DND-41 (cell line): ENCODE measurements at regions not wholly inside any gene's neighbourhood (a gene's known extent, or its start where the extent isn't known, plus 50 kb on each side); places are given as distances from the start of the nearest gene placed in this dataset.

Source experiments
- ATAC-seq: fragments of 200-7000 bp; cut with Tn5 transposase; 3 replicates; pipeline ENCODE4 v1.9.1; 2021; ENCODE audit warnings: low read depth; ENCODE audit not compliant: insufficient read depth
- DNase-seq: peaks from one replicate; pipeline ENCODE4 v3.0.0-alpha.2; 2020
- H2AFZ ChIP-seq: 2 replicates; pipeline ENCODE4 v1.6.0; 2012; ENCODE audit warnings: low read depth, low read length
- H3K27ac ChIP-seq: 2 replicates; pipeline ENCODE4 v1.5.1; 2012; ENCODE audit warnings: low read length, inconsistent platforms
- H3K27me3 ChIP-seq: fragments of 200-600 bp; sonication (generic); 2 replicates; pipeline ENCODE4 v1.6.0; 2012; ENCODE audit warnings: low read length, mild to moderate bottlenecking, inconsistent platforms; ENCODE audit not compliant: insufficient read depth, poor library complexity
- H3K36me3 ChIP-seq: 2 replicates; pipeline ENCODE4 v1.5.1; 2012; ENCODE audit warnings: low read length, inconsistent platforms; ENCODE audit not compliant: insufficient read depth
- H3K4me1 ChIP-seq: 2 replicates; pipeline ENCODE4 v1.5.1; 2012; ENCODE audit warnings: mild to moderate bottlenecking, low read length; ENCODE audit not compliant: insufficient read depth
- H3K4me2 ChIP-seq: 2 replicates; pipeline ENCODE4 v1.6.0; 2012; ENCODE audit warnings: mild to moderate bottlenecking, moderate library complexity, low read length, inconsistent platforms; ENCODE audit not compliant: insufficient read depth
- H3K4me3 ChIP-seq, 2 experiments: fragments of 200-600 bp in 1 of 2; shearing (Covaris generic) in 1 of 2; 2 replicates each; pipeline ENCODE4 v1.5.1; 2012 to 2016; ENCODE audit warnings: inconsistent platforms in 2 of 2, low read length in 2 of 2, mild to moderate bottlenecking in 2 of 2, low read depth in 1 of 2, moderate library complexity in 1 of 2
- H3K79me2 ChIP-seq: 2 replicates; pipeline ENCODE4 v1.6.0; 2012; ENCODE audit warnings: low read length, inconsistent platforms; ENCODE audit not compliant: insufficient read depth
- H3K9ac ChIP-seq: 2 replicates; pipeline ENCODE4 v1.6.0; 2012; ENCODE audit warnings: low read depth, mild to moderate bottlenecking, inconsistent platforms, low read length, moderate library complexity
- H3K9me3 ChIP-seq: 2 replicates; pipeline ENCODE4 v1.5.1; 2012; ENCODE audit warnings: low read length, moderate library complexity, mild to moderate bottlenecking, inconsistent platforms; ENCODE audit not compliant: insufficient read depth, severe bottlenecking
- H4K20me1 ChIP-seq: 2 replicates; pipeline ENCODE4 v1.6.0; 2012; ENCODE audit warnings: low read length; ENCODE audit not compliant: insufficient read depth
- CTCF ChIP-seq: IDR thresholded peaks from 2 replicates; pipeline ENCODE4 v1.5.1; 2012; ENCODE audit warnings: borderline replicate concordance, low read length, moderate library complexity, mild to moderate bottlenecking; ENCODE audit not compliant: poor library complexity, severe bottlenecking; ENCODE audit errors: extremely low read depth
- EZH2 ChIP-seq: IDR thresholded peaks from 3 replicates; pipeline ENCODE4 v1.6.1; 2012; ENCODE audit warnings: borderline replicate concordance, low read depth, mild to moderate bottlenecking, moderate library complexity, low read length, inconsistent platforms; ENCODE audit not compliant: severe bottlenecking

- ATAC-seq, result no peak
- H2AFZ ChIP-seq, result no peak overlapping the region
- no peak for DNase-seq
These were observed 75.1 kb upstream of the ADCY2 start for GRCh38 chr5:7320701-7321301.

GRCh38 chr5:7321724-7322123 lies 74.2 kb upstream of the ADCY2 start:
- no peaks in the 10 kb centered on the region for H4K20me1 ChIP-seq

More at GRCh38 chr5:7320701-7321301, 75.1 kb upstream of the ADCY2 start:
- TF ChIP-seq EZH2 (no peak), CTCF (no peak)
- H3K27me3 ChIP-seq, result no peaks in the 10 kb centered on the region
- no peak overlapping the region for H3K27ac ChIP-seq
- H3K36me3 ChIP-seq, result no peaks in the 10 kb centered on the region
- H4K20me1 ChIP-seq, result no peaks in the 10 kb centered on the region
- H3K4me1 ChIP-seq, result no peaks in the 10 kb centered on the region
- no peaks in the 10 kb centered on the region for H3K79me2 ChIP-seq
- H3K9me3 ChIP-seq, result no peaks in the 10 kb centered on the region
- H3K9ac ChIP-seq, result no peak overlapping the region
- no peak overlapping the region for H3K4me2 ChIP-seq
- H3K4me3 ChIP-seq, result no peak overlapping the region

GRCh38 chr5:7324919-7325318 lies 71.0 kb upstream of the ADCY2 start:
- Histone ChIP-seq H3K36me3 (no peaks in the 10 kb centered on the region), H3K9me3 (no peaks in the 10 kb centered on the region), H3K4me2 (no peak overlapping the region), H3K27ac (no peak overlapping the region), H3K4me1 (no peaks in the 10 kb centered on the region), H3K9ac (no peak overlapping the region), H2AFZ (no peak overlapping the region), H4K20me1 (no peaks in the 10 kb centered on the region), H3K79me2 (no peaks in the 10 kb centered on the region), H3K27me3 (no peaks in the 10 kb centered on the region), H3K4me3 (no peak overlapping the region)
- TF ChIP-seq EZH2 (no peak), CTCF (no peak)
- ATAC-seq (no peak), DNase-seq (no peak)

More at GRCh38 chr5:7321724-7322123, 74.2 kb upstream of the ADCY2 start:
- no peak for DNase-seq
- Histone ChIP-seq H3K4me2 (no peak overlapping the region), H3K9me3 (no peaks in the 10 kb centered on the region), H3K27ac (no peak overlapping the region), H3K36me3 (no peaks in the 10 kb centered on the region), H2AFZ (no peak overlapping the region), H3K27me3 (no peaks in the 10 kb centered on the region), H3K79me2 (no peaks in the 10 kb centered on the region), H3K4me1 (no peaks in the 10 kb centered on the region), H3K4me3 (no peak overlapping the region), H3K9ac (no peak overlapping the region)
- TF ChIP-seq CTCF, result no peak
- no peak for TF ChIP-seq EZH2
- no peak for ATAC-seq
